Omental fat pad (tissue), 3 donors: ENCODE measurements at regions not wholly inside any gene's neighbourhood (a gene's known extent, or its start where the extent isn't known, plus 50 kb on each side); places are given as distances from the start of the nearest gene placed in this dataset.

Experiments used
- ATAC-seq: fragments of 150-250 bp; one replicate; pipeline ENCODE4 v1.9.1; 2016; ENCODE audit warnings: mild to moderate bottlenecking, moderate library complexity; ENCODE audit not compliant: low FRiP score
- DNase-seq: peaks from one replicate; pipeline ENCODE4 v3.0.0-alpha.2; 2019; ENCODE audit warnings: low spot score
- CTCF ChIP-seq, 3 donors: fragments of 450-650 bp; IDR thresholded peaks; one replicate each; pipeline ENCODE4 v1.5.1; 2016 to 2017; ENCODE audit warnings: antibody characterized with exemption in 3 of 3, mild to moderate bottlenecking in 3 of 3, moderate library complexity in 2 of 3

GRCh38 chr4:17038510-17039176 is 140.2 kb upstream of the LDB2 start:
- TF ChIP-seq CTCF (IDR thresholded peaks at IDR 0.05): no peak
- DNase-seq (no peak), ATAC-seq (no peak)

- ATAC-seq (no peak), DNase-seq (no peak)
- no peak for TF ChIP-seq CTCF (IDR thresholded peaks at IDR 0.05)
Observed at GRCh38 chr4:17033768-17034181, 135.3 kb upstream of the LDB2 start.

DNA sequence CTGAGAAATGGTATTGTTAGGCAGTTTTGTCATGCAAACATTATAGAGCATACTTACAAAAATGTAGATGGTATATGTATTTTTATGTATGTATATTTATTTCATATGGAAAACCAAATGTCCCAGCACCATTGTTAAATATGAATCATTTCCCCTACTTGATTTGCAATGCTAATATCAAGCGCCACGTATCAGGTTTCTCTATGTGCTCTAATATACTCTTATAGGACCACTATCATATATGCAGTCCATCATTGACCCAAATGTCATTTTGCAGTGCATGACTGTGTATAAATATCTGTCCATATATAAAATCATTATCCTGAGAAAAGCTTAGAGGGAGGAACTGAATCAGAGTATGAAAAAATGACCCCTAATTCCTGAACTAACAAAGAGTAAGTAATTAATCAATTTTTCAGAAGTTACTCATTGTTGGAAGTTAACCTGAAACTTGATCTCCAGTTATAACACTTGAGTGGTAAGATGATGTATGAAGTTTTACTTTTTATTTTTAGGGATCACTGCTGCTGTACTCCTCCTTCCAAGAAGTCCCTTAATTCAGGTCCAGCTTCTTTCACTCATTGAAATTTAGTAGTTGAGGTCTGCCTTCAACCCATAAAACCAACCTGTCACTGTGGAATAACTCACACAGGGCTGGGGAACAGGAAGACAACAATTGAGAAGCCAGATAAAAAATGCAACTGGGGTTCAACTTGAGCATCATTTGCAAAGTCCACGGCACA is 134.8 kb upstream of the LDB2 start:
- TF ChIP-seq CTCF (IDR thresholded peaks at IDR 0.05): no peak
- DNase-seq (no peak), ATAC-seq (no peak)

DNA sequence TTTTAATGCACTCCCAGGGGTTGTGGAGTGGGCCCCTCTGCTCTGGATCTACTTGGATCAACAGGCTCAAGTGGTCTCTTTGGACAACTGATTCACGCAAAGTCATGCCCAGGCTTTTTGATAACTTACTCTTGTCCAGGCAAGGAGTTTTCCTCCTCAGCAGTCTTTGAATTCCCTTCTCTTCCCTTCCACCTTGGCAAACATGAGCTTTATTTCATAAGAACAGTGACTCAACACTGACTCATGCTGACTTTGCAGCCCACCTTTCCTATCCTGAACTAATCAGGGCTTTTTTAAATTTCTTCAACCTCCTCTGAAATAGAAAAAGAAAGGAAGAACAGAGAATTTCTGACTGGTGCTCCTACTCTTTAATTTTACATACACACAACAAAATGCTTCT is 132.1 kb upstream of the LDB2 start:
- TF ChIP-seq CTCF (IDR thresholded peaks at IDR 0.05): no peak
- no peak for DNase-seq
- ATAC-seq: peak; percentile 92

- no peak for DNase-seq
- ATAC-seq: peak; percentile 45
- TF ChIP-seq CTCF (IDR thresholded peaks at IDR 0.05): no peak
Observed at GRCh38 chr4:17029964-17030363, 131.5 kb upstream of the LDB2 start.

DNA sequence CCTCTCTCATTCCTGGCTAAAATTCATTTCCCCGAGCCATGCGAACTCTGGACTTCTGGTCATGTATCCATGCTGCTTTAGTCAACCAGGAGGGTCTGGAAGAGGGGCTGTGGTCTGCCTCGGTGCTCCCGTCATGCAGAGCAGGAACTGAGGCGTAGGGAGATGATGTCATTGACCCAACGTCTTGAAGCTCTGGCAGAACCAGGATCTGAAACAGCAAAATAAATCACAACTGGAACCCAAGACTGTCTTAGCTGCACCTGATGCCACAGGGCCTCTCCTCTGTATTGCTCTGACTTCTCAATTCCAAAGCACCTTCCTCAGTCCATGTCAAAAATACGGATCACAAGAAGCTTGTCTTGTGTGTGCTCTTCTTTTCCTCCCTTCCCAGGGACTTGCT is 131.0 kb upstream of the LDB2 start:
- no peak for TF ChIP-seq CTCF (IDR thresholded peaks at IDR 0.05)
- ATAC-seq (no peak), DNase-seq (no peak)

- no peak for DNase-seq
- peak; percentile 42 for ATAC-seq
- no peak for TF ChIP-seq CTCF (IDR thresholded peaks at IDR 0.05)
Observed at GRCh38 chr4:17027495-17027894, 129.1 kb upstream of the LDB2 start.
